OCI-LY1 (cell line): ENCODE measurements at regions not wholly inside any gene's neighbourhood (a gene's known extent, or its start where the extent isn't known, plus 50 kb on each side); places are given as distances from the start of the nearest gene placed in this dataset.

Experiments used
- H2AFZ ChIP-seq: fragments of 200-600 bp; sonication (generic), shearing (Covaris generic); 2 replicates; pipeline ENCODE4 v1.6.0; 2014; ENCODE audit warnings: antibody characterized with exemption, mild to moderate bottlenecking, low read length
- H3F3A ChIP-seq: fragments of 200-600 bp; sonication (generic), shearing (Covaris generic); 2 replicates; pipeline ENCODE4 v1.6.0; 2014; ENCODE audit warnings: mild to moderate bottlenecking, antibody characterized with exemption, low read length, moderate library complexity; ENCODE audit not compliant: insufficient read depth
- H3K27ac ChIP-seq: fragments of 200-600 bp; sonication (generic); 2 replicates; pipeline ENCODE4 v1.5.1; 2014; ENCODE audit warnings: low read length, mixed run types, mild to moderate bottlenecking, low read depth; ENCODE audit not compliant: poor library complexity, severe bottlenecking
- H3K27me3 ChIP-seq: fragments of 200-600 bp; sonication (generic); 2 replicates; pipeline ENCODE4 v1.6.0; 2014; ENCODE audit warnings: antibody characterized with exemption, mild to moderate bottlenecking, low read length, moderate library complexity; ENCODE audit not compliant: insufficient read depth
- H3K36me3 ChIP-seq: fragments of 200-600 bp; sonication (generic); 2 replicates; pipeline ENCODE4 v1.6.1; 2014; ENCODE audit warnings: mild to moderate bottlenecking, antibody characterized with exemption, low read length, moderate library complexity, mixed read lengths; ENCODE audit not compliant: insufficient read depth
- H3K4me1 ChIP-seq: fragments of 200-600 bp; sonication (generic); 2 replicates; pipeline ENCODE4 v1.5.1; 2014; ENCODE audit warnings: mild to moderate bottlenecking, low read length, moderate library complexity; ENCODE audit not compliant: insufficient read depth, severe bottlenecking
- H3K4me2 ChIP-seq: fragments of 200-600 bp; sonication (generic), shearing (Covaris generic); 2 replicates; pipeline ENCODE4 v1.6.1; 2014; ENCODE audit warnings: low read length
- H3K4me3 ChIP-seq: fragments of 200-600 bp; sonication (generic); 2 replicates; pipeline ENCODE4 v1.5.1; 2014; ENCODE audit warnings: low read length, low read depth, mild to moderate bottlenecking, mixed read lengths; ENCODE audit not compliant: poor library complexity, severe bottlenecking
- H3K79me2 ChIP-seq: fragments of 200-600 bp; shearing (Covaris generic); 2 replicates; pipeline ENCODE4 v1.6.1; 2016; ENCODE audit warnings: mixed run types, low read length, mixed read lengths; ENCODE audit not compliant: insufficient read depth
- H3K9ac ChIP-seq: fragments of 200-600 bp; sonication (generic), shearing (Covaris generic); 2 replicates; pipeline ENCODE4 v1.6.1; 2014; ENCODE audit warnings: mild to moderate bottlenecking, low read length, mixed read lengths
- H3K9me2 ChIP-seq: fragments of 200-600 bp; sonication (generic), shearing (Covaris generic); 2 replicates; pipeline ENCODE4 v1.6.1; 2014; ENCODE audit warnings: low read depth, mild to moderate bottlenecking, low read length, mixed read lengths
- H3K9me3 ChIP-seq: fragments of 200-600 bp; shearing (Covaris generic); 2 replicates; pipeline ENCODE4 v1.6.1; 2014; ENCODE audit warnings: low read length, mixed read lengths
- H4K20me1 ChIP-seq: fragments of 200-600 bp; sonication (generic), shearing (Covaris generic); 2 replicates; pipeline ENCODE4 v1.6.0; 2016; ENCODE audit warnings: mild to moderate bottlenecking, low read length; ENCODE audit not compliant: insufficient read depth
- CTCF ChIP-seq: fragments of 200-600 bp; sonication (generic), shearing (Covaris generic); IDR thresholded peaks from 2 replicates; pipeline ENCODE4 v1.5.1; 2017; ENCODE audit warnings: mild to moderate bottlenecking, antibody characterized with exemption, low read length, moderate library complexity, mixed read lengths
- EZH2 ChIP-seq: fragments of 200-600 bp; sonication (generic), shearing (Covaris generic); IDR thresholded peaks from 2 replicates; pipeline ENCODE4 v1.8.0; 2017; ENCODE audit warnings: borderline replicate concordance, mixed run types, mild to moderate bottlenecking, antibody characterized with exemption, low read length, moderate library complexity, mixed read lengths

GRCh38 chr18:45374236-45374635 is 241.0 kb upstream of the SLC14A2 start:
- Histone ChIP-seq H3F3A (no peaks in the 10 kb centered on the region), H2AFZ (no peak overlapping the region), H3K27me3 (no peaks in the 10 kb centered on the region), H3K36me3 (no peaks in the 10 kb centered on the region), H3K9ac (no peak overlapping the region), H3K4me3 (no peak overlapping the region), H3K4me2 (no peak overlapping the region), H3K9me3 (no peaks in the 10 kb centered on the region), H3K79me2 (no peaks in the 10 kb centered on the region), H3K9me2 (no peaks in the 10 kb centered on the region), H3K27ac (no peak overlapping the region), H4K20me1 (no peaks in the 10 kb centered on the region), H3K4me1 (peaks cover 29% of the 10 kb centered on the region)
- no peak for TF ChIP-seq CTCF
- no peak for TF ChIP-seq EZH2

- H2AFZ ChIP-seq = no peak overlapping the region
- no peaks in the 10 kb centered on the region for H3K9me2 ChIP-seq
- H3K36me3 ChIP-seq = no peaks in the 10 kb centered on the region
- H3K9ac ChIP-seq = no peak overlapping the region
- no peak overlapping the region for H3K4me2 ChIP-seq
- no peaks in the 10 kb centered on the region for H3F3A ChIP-seq
- no peaks in the 10 kb centered on the region for H3K27me3 ChIP-seq
- H3K9me3 ChIP-seq = no peaks in the 10 kb centered on the region
- no peak overlapping the region for H3K27ac ChIP-seq
- TF ChIP-seq EZH2 = no peak
- no peak for TF ChIP-seq CTCF
- no peaks in the 10 kb centered on the region for H3K79me2 ChIP-seq
- no peaks in the 10 kb centered on the region for H4K20me1 ChIP-seq
- H3K4me3 ChIP-seq = no peak overlapping the region
- H3K4me1 ChIP-seq = peaks cover 24% of the 10 kb centered on the region
These were observed 240.2 kb upstream of the SLC14A2 start for GRCh38 chr18:45374878-45375630.

GRCh38 chr18:45376193-45376592 is 239.1 kb upstream of the SLC14A2 start:
- H2AFZ ChIP-seq = no peak overlapping the region
- H3K4me1 ChIP-seq = peaks cover 14% of the 10 kb centered on the region
- no peak overlapping the region for H3K9ac ChIP-seq
- no peaks in the 10 kb centered on the region for H3K79me2 ChIP-seq
- H3F3A ChIP-seq = no peaks in the 10 kb centered on the region
- H3K27me3 ChIP-seq = no peaks in the 10 kb centered on the region
- no peaks in the 10 kb centered on the region for H3K9me2 ChIP-seq
- no peak overlapping the region for H3K27ac ChIP-seq
- no peaks in the 10 kb centered on the region for H4K20me1 ChIP-seq
- H3K4me2 ChIP-seq = no peak overlapping the region
- no peaks in the 10 kb centered on the region for H3K36me3 ChIP-seq
- no peak overlapping the region for H3K4me3 ChIP-seq
- TF ChIP-seq CTCF (no peak), EZH2 (no peak)
- H3K9me3 ChIP-seq = no peaks in the 10 kb centered on the region
